Astrocyte of the hippocampus (primary cell): ENCODE measurements at regions not wholly inside any gene's neighbourhood (a gene's known extent, or its start where the extent isn't known, plus 50 kb on each side); places are given as distances from the start of the nearest gene placed in this dataset.

Experiments used
- DNase-seq: peaks from one replicate; pipeline ENCODE4 v3.0.0; 2011; ENCODE audit warnings: low read depth, low spot score

DNA sequence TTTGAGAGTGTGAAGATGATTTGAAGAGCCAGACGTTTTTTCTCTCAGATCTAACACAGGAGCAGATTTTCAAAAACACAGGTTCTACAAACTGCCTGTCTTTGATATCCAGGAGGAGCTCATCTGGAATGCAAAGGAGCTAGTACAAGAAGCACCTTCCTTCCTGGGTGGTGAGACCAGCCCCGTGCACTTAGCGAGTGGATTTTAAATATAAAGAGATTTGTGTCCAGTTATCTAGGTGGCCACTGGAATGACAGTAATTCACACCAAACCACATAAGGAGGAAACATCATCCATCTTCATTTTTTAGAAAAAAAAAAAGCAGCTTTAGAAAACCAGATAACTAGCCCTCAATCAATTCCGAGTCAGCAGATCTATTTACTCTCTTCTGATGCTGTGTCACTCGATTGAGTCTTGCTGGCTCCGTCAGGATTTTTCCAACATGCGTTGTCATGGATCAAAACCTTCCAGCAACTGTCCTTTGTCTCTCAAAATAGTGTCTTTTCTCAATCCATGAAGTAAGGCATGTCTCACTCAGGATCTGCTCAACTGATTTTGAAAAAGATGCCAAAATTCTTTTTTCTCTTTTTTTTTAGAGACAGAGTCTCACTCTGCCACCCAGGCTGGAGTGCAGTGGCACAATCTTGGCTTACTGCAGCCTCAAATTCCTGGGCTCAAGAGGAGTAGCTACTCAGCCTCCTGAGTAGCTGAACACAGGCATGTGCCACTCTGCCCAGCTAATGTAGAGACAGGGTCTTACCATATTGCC lies 451.2 kb upstream of the PSMD7 start:
- DNase-seq, result peak; percentile 2

DNA sequence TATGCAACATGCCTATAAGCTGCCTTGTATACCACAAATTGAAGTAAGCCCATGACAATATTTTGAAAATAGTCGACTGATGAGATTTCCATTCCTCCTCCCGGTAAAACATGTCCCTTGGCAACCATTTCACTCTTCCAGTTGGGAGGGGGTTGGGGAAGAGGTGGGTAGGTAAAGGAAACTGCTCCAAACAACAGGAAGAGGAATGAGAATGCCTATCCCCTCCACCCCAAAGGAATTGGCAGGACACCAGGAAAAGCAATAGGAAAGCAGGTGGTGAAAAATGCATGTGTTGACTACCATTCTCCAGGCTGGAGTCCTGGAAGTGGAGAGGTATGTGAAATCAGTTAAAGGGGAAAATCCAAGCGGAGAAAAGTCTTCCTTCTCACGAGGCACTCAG lies 455.9 kb upstream of the PSMD7 start:
- DNase-seq, result no peak

DNA sequence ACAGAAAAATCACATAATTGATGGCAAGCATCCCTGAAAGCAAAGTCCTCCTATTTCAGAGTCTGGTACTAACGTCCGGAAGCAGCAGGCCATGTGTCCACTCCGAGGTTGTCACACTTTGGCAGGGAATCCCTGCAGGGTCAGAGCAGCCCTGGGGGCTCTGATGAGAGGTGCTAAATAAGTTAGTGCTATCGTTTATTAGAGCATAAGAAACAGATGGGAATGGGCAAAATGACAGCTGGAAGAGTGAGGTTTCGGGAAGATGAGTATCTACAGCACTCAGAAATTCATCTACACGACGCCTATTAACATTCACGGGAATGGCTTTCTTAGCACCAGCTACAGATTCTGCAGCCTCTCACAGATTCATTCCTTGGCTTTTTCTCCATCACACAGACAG lies 465.4 kb upstream of the PSMD7 start:
- DNase-seq, result no peak

DNA sequence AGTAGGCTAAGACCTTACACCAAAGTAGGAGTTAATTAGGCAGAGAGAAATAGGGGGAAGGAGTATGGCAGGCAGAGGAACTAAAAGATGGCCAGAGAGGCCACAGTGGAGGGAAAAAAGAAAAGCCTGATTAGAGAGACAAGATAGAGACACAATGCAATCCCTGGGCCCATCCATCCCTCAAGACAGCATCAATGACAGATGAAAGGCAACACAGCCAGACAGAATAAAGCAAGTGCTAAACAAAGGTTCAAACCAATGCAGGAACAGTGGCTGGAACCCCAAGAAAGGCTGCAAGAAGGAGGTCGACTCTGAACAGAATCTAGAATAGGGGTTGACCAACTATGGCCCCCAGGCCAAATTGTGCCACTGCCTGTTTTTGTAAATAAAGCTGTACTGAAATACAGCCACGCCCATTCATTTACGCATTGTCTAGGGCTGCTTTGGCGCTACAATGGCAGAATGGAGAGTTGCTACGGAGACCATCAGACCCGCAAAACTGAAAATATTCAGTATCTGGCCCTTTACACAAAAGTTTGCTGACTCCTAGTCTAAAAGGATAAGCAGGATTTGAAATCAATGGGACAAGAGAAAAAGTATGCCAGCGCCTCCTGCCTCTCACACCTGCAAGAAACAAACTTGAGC lies 473.3 kb upstream of the PSMD7 start:
- DNase-seq, result no peak

DNA sequence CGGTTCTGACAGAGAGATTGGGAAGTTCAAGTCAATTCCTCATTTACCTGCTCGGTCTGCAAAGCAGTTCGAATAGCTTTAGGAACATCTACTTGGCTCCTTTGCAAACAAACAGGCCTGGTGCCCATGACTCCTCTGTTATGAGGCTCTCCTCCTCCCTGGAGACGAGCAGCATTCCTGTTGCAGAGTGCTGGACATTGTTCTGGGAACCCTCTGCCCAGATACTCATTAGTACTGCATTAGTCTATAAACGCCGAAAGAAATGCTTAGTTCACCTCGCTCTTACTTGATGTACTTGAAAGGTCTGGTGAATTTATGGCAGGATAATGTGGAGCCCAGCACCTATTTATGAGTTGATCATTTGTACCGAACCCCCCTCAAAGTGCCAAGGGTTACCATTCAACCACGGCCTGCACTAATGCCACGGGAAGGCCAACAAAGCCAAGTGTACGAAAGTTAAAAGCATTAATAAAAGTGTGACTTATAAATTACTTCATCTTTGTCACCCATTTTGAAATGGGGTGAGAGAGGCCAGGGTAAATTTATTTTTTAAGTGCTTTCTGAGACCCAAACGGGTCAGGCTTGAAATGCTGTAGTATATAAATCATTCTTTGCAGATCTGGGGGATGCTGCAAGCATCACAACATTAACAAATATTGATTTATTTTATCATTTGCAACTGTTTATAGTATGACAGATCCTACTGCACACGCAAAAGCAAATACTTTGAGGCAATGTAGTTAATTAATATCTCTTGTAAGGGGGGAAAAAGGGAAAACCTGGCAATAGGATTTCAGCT lies 478.9 kb upstream of the PSMD7 start:
- no peak for DNase-seq

DNA sequence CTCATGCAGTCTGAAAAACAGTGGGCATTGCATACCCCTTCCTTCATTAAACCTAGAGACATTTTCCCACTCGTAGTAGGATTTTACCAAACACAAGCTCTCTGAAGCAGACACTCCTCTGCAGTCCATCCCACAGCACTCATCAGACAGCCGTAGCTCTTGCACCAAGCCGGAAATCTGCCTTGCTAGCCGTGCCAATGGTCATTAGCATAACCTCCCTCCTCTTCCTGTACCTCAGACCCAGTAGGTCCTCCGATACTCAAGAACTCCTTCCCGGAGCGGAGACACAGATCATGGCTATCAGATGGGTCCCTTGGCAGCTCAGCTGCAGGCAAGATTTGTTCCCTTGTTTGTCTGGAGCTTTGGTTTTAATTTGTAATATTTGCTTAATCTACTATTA lies 483.1 kb upstream of the PSMD7 start:
- no peak for DNase-seq

DNA sequence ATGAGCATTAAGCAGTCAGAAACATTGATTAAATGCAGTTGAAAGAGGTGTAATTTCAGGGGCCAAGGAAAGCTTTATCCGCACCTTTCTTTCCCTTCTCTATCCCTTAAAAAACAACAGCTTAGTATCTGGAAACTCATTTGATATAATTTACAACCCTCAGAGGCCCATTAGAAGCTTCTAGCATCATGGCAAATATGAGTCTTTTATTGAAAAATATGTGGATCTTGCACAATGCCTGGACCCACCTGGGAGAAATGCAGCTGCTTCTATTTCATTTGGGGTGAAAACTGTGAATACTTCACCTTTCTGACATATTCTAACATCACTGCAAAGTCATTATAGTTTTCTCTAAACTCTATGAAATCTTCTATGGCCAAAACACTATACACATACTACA lies 492.2 kb upstream of the PSMD7 start:
- no peak for DNase-seq

DNA sequence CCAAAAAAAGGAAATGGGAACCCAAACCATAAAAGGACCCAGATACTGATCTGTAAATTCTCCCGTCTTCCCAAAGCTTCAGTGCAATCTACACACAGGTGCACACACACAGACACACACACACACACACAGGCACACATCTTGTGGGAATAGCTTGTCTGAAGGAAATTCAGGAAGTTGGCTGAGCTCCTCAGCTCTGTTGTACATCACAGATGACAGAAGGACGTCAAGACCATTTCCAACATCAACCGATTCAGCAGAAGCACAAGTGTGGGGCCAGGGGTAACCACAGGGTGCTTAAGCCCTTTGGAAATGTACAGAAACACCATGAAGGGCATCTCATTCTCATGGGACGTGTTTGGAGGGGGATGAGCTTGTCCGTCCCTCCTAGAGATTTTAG lies 498.1 kb upstream of the PSMD7 start:
- DNase-seq, result no peak

DNA sequence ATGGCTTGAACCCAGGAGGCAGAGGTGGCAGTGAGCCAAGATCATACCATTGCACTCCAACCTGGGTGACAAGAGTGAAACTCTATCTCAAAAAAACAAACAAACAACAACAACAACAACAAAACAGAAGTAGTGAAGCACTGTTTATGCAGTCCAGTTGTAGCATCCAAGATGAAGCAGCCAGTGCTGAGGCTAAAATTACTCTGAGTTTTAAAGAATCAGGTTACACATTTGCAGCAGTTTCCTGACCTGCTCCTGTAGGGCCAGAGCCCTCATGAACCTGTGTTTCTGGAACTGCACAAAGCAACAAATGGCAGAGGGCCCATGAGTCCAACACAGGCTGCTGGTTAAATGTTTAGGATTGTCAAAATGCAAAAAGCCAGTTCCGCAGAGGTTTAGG lies 499.5 kb upstream of the PSMD7 start:
- no peak for DNase-seq

DNA sequence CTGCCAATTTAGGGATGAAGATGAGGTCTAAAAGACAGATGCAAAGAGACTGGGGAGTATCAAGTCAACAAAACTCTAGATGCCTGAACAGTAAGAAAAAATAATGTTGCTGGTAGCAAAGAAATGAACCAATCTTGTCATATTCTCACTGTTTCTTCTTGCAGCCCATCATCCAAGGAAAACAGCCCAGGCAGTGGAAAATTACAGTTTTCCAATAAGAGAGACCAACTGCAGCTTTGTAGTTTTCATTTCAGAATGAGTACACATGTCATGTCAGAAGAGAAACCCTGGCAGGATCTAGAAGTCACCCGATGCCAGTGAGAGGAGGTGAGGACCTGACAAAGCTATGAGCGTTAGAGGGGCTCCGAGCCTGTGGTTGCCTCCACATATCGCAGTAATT lies 500.4 kb upstream of the PSMD7 start:
- DNase-seq, result no peak

DNA sequence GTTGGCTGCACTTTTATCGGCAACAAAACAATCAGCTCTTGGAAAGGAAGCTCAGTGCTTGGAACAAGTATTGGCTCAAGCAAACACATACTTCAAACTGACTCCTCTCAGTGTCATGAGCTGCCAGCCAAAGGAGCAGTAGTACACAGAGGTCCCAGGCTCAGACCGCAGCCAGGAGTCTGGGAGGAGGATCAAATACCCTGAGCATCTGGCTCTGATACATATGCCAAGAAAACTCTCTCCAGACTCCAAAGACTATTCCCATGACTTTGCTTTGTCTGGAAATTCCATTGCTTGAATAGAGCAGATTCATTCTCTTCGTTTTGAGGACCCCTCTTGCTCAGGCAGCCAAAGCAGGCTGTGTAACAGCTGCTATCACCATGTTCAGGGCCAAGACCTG lies 501.6 kb upstream of the PSMD7 start:
- DNase-seq, result no peak

DNA sequence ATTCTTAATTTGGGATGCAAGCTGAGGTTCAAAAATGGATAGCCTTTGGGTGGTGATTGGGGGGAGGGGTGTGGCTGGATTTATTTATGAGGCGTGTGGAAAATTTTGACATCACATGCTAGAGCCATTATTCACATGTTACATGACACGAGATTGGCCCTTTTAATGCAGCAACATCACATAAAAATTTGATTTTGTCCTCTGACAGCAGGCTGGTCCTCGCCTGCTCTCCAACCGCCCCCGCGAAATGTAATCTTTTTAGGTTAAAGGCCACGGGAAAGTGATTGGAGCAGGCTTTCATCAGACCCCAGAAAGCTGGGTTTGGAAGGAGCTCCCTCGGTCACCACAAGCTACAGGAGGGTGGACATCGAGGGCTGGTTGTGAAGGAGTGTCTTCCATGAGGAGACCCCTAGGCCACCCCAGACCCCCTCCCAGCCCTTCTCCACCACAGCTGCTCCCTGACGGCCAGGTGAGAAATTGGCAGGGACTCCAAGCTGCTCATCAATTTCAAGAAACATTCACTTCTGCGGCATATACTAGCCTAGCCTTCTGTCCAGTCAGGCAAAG lies 502.7 kb upstream of the PSMD7 start:
- DNase-seq, result no peak

DNA sequence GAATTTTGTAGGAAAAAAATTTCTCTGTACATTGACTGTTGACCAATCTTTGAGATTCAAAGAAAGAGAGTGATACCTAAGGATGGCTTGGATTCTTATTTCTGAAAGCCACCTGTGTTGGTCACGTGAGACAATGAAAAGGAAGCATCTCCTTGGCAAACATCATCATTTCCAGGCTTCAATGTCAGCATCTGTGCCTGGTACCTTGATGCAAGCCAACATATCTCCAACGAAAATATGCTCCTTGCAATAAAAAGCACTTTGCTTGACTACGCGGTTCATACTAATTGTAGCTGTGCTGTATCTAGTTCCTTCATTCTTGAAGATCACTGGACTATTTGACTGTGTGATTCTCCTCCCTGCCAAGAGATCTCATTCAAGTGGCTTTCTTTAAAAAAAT lies 503.4 kb upstream of the PSMD7 start:
- no peak for DNase-seq

DNA sequence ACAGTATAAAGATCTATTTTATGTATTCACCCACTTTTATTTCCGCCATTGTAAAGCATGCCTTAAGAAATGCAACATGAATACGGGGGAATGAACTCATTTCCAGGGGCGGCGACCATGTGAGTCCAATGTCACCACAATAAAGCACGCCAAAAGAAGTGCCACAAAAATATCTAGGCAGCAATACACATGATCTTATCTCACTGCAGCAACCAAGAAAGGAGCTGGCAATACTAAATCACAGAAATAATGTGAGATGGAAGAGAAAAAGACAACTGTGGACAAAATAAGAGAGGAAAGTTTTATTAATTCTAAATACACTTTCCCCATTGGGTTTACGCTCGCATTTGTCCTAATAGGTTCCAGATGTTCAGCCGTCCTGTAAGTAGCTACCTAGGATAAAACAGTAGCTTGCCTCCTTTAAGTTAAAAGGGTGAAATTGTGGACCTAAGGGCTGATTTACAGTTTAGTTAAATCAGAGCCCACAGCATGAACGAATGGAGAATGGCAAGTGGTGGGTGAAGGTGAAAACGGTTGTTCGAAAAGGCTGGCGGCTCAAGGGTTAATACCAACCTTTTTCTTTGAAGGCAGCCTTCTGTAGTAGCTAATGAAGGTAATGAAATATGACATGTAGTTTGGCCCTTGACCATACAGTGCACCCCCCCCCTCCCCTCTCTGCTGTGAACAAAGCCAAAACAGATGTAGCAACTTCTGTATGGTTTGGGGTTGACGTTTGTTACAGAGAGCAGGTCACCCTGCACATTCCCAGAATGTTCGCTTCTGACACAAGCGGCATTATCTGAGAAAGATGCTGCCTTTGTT lies 504.2 kb upstream of the PSMD7 start:
- DNase-seq, result no peak

DNA sequence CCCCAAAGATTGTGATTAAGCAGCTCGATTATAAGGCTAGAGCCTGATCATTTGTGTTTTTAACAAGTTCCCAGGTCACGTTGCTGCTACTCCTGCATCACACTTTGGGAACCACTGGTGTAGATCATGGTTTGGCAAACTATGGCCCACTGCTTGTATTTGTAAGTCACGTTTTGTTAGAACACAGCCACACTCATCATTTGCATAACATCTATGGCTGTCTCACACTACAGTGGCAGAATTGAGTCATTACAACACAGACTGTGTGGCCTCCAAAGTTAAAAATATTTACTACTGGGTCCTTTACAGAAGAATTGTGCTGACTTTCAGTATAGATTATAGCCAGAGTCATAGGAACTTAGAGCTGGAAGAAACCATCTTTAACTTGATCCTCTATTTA lies 515.3 kb upstream of the PSMD7 start:
- no peak for DNase-seq

DNA sequence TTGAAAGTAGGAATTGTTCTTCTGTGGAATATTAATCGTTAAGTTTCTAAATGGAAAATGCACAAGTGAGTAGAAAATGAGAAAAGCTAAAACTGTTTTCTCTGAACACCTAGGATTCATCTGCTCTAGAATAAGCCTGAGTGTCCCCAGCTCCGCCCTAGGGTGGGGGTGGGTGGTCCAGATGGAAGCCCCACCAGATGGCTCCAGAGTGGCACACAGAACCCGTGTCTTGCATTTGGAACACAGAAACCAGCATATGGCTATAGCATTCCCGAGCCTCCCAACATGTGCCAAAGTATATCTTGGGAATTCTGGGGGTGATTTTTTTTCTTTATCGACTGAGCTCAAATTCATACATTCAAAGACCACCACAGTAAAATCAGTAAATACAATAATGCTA lies 517.7 kb upstream of the PSMD7 start:
- DNase-seq, result no peak

DNA sequence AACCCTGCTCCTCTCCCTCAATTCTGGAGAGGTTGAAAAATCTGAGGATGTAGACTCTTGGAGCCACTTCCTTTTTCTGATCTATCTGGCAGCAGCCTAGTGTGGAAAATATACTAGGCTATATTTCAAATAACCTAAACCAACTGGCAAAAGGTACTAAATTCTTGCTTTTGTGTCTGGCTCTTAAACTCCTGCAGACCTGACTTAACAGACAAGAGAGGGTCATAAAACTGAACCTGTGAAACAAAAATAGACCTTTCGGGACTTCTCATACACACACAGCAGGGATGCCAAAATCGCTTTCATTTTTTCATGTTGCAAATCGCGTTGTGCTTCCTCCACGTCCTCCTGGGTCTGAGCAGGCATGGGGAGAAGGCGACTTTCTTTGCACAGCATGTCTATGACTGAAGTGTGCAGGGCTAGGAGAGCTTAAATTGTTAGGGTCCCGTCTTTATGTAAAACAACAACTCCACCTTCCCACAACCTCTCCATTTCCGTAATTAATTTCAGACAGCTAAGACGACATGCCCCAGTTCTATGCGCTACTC lies 520.7 kb upstream of the PSMD7 start:
- DNase-seq, result no peak

DNA sequence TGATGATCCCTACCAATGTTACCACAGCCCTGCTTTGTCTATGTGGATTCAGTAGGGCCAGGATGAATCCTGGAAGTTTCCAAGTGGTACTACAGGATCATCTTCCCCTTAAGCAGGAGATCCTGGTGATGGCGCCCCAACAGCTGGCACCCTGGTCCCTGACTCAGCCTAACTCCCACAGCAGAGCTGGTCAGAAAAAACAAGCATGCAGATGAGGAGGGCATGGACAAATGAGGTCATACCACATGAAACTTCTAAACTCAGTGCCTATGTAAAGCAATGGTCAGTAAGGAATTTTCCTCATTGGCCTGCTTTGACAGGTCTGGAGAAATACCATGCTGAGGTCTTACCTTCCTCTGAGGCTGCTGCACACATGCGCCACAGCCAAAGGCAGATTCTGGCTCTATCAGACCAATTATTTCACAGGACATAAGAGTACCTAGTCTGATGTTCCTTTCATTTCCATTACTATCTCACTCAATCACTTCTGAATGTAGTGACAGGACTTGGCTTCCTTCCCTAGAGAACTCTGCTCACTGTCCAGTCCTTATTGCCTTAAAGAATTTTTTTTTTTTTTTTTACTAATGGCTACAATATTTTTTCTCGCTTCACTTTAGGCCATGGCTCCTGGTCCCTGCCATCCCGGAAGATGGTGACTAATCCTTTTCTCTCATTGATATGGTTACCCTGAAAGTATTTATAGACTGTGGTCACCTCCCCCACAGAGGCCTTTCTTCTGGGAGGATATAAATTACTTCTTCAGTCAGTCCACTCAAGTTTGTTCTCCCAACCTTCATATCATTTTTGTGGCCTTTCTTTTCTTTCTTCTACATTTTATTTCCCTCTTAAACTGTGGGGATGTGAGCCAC lies 525.2 kb upstream of the PSMD7 start:
- peak; percentile 30 for DNase-seq

DNA sequence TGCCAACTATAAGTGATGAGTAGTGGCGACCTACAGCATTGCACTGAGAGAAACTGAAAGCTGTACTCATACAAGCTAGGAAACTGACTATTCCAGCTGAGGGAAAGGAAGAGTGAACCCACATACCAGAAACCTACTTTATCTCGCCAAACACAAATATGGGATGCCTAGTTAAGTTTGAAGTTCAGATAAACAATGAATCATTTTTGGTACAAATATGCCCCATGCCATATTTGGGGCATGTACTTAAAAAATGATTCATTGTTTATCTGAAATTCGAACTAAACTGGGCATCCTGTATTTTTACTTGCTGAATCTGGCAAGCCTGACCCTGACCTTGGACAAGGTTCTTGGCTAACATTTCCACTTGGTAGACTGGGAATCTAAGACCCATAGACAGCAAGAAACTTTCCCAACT lies 527.8 kb upstream of the PSMD7 start:
- no peak for DNase-seq

DNA sequence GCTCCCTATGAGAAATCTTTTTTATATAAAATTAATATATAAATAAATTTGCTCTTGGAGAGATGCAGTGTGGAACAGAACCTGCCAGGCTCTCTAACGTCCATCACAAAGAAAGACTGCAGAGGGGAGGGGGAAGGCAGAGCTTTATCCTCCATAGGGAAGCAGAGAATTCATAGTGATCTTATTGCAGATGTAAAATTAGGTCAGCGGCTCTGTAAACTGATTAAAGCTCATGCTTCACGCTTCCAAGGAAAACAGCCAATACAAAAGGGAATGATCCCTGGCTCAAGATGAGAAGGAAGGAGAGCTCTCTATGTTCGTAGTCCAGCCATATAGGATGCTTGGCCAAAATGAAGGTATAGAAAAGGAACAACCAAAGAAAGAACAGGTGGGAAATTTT lies 532.3 kb upstream of the PSMD7 start:
- no peak for DNase-seq
